ENCODE measurements at regions not wholly inside any gene's neighbourhood (a gene's known extent, or its start where the extent isn't known, plus 50 kb on each side); places are given as distances from the start of the nearest gene placed in this dataset.

DNA sequence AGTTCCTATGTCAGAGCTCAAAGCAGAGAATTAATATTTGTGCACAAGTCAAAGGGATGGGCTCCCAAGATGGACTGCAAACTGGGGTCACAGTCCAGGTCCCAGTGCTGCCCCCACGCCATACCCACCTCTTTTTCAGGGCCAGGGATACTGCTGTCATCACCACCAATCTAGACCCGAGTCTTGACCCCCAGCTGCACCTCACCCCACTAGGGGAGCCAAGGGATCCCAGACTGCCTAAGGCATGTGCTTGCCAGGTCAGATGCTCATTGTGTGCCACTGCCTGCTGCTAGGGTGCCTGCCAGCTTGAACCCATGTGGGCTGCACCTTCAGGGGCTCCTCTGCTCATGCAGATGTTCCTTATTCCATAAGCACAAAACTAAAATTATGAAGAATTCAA is 215.6 kb upstream of the NREP start:
- Histone ChIP-seq H3K36me3 (ENCODE audit: control insufficient read depth, insufficient read depth, low read length) (no peaks in the 10 kb centered on the region), H3K27ac (ENCODE audit: low read length) (no peak overlapping the region), H3K9me3 (ENCODE audit: control insufficient read depth, insufficient read depth, low read depth, low read length) (no peaks in the 10 kb centered on the region), H3K27me3 (ENCODE audit: control insufficient read depth, insufficient read depth, low read length) (no peaks in the 10 kb centered on the region), H3K4me1 (ENCODE audit: control insufficient read depth, insufficient read depth, low read length) (no peaks in the 10 kb centered on the region), H3K4me3 (ENCODE audit: low read depth in 2 of 2, low read length in 2 of 2) (no peak overlapping the region)
- BruUV-seq (replicated peaks): no TSS peak
- TF ChIP-seq POLR2AphosphoS5 (IDR thresholded peaks at IDR 0.05; ENCODE audit: low read depth, low read length): no peak
- TF ChIP-seq, protein P1, sequence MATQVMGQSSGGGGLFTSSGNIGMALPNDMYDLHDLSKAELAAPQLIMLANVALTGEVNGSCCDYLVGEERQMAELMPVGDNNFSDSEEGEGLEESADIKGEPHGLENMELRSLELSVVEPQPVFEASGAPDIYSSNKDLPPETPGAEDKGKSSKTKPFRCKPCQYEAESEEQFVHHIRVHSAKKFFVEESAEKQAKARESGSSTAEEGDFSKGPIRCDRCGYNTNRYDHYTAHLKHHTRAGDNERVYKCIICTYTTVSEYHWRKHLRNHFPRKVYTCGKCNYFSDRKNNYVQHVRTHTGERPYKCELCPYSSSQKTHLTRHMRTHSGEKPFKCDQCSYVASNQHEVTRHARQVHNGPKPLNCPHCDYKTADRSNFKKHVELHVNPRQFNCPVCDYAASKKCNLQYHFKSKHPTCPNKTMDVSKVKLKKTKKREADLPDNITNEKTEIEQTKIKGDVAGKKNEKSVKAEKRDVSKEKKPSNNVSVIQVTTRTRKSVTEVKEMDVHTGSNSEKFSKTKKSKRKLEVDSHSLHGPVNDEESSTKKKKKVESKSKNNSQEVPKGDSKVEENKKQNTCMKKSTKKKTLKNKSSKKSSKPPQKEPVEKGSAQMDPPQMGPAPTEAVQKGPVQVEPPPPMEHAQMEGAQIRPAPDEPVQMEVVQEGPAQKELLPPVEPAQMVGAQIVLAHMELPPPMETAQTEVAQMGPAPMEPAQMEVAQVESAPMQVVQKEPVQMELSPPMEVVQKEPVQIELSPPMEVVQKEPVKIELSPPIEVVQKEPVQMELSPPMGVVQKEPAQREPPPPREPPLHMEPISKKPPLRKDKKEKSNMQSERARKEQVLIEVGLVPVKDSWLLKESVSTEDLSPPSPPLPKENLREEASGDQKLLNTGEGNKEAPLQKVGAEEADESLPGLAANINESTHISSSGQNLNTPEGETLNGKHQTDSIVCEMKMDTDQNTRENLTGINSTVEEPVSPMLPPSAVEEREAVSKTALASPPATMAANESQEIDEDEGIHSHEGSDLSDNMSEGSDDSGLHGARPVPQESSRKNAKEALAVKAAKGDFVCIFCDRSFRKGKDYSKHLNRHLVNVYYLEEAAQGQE (IDR thresholded peaks at IDR 0.05; ENCODE audit: insufficient read depth in 1 of 2, low read depth in 2 of 2, low read length in 1 of 2): no peak
- TF ChIP-seq SIN3A (IDR thresholded peaks at IDR 0.05; ENCODE audit: borderline replicate concordance, insufficient read depth, low read depth, low read length): no peak
- TF ChIP-seq, protein P2, sequence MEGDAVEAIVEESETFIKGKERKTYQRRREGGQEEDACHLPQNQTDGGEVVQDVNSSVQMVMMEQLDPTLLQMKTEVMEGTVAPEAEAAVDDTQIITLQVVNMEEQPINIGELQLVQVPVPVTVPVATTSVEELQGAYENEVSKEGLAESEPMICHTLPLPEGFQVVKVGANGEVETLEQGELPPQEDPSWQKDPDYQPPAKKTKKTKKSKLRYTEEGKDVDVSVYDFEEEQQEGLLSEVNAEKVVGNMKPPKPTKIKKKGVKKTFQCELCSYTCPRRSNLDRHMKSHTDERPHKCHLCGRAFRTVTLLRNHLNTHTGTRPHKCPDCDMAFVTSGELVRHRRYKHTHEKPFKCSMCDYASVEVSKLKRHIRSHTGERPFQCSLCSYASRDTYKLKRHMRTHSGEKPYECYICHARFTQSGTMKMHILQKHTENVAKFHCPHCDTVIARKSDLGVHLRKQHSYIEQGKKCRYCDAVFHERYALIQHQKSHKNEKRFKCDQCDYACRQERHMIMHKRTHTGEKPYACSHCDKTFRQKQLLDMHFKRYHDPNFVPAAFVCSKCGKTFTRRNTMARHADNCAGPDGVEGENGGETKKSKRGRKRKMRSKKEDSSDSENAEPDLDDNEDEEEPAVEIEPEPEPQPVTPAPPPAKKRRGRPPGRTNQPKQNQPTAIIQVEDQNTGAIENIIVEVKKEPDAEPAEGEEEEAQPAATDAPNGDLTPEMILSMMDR (IDR thresholded peaks at IDR 0.05): no peak
- no peak for TF ChIP-seq TCF7L2 (IDR thresholded peaks at IDR 0.05; ENCODE audit: low read depth, low read length)
- ChIA-PET POLR2A (no interaction called here), CTCF (no interaction called here)
- DNase-seq (ENCODE audit: low read depth, low spot score) (no peak), ATAC-seq (no peak)
- intact Hi-C loops (cut with micrococcal nuclease; ENCODE audit: unreplicated experiment) (no loop called here), in situ Hi-C loops (cut with HindIII; ENCODE audit: low pct_unique_long_range_greater_than_20kb, low sequenced_read_pairs) (no loop called here)

DNA sequence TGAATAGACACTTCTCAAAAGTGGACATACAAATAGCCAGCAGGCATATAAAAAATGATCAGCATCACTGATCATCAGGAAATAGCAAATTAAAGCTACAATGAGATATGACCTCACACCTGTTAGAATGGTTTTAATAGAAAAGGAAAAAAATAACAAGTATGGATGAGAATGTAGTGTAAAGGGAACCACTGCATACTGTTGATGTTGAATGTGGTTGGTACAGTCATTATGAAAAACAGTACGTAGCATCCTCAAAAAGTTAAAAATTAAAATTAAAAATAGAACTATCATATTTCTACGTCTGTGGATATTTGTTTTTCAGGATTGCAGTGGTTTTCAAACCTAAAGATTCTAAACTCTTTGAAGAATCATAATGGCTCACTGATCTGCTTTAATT is 215.1 kb upstream of the NREP start:
- H3K36me3 ChIP-seq (ENCODE audit: control insufficient read depth, insufficient read depth, low read length): no peaks in the 10 kb centered on the region
- no peak overlapping the region for H3K4me3 ChIP-seq (ENCODE audit: low read depth in 2 of 2, low read length in 2 of 2)
- no peaks in the 10 kb centered on the region for H3K4me1 ChIP-seq (ENCODE audit: control insufficient read depth, insufficient read depth, low read length)
- DNase-seq (ENCODE audit: low read depth, low spot score): no peak
- no TSS peak for BruUV-seq (replicated peaks)
- ChIA-PET CTCF (no interaction called here), POLR2A (no interaction called here)
- in situ Hi-C loops (cut with HindIII; ENCODE audit: low pct_unique_long_range_greater_than_20kb, low sequenced_read_pairs): no loop called here
- H3K9me3 ChIP-seq (ENCODE audit: control insufficient read depth, insufficient read depth, low read depth, low read length): no peaks in the 10 kb centered on the region
- intact Hi-C loops (cut with micrococcal nuclease; ENCODE audit: unreplicated experiment): no loop called here
- no peak for ATAC-seq
- TF ChIP-seq, protein P1 (IDR thresholded peaks at IDR 0.05; ENCODE audit: insufficient read depth in 1 of 2, low read depth in 2 of 2, low read length in 1 of 2): no peak
- TF ChIP-seq TCF7L2 (IDR thresholded peaks at IDR 0.05; ENCODE audit: low read depth, low read length) (no peak), POLR2AphosphoS5 (IDR thresholded peaks at IDR 0.05; ENCODE audit: low read depth, low read length) (no peak)
- no peak overlapping the region for H3K27ac ChIP-seq (ENCODE audit: low read length)
- H3K27me3 ChIP-seq (ENCODE audit: control insufficient read depth, insufficient read depth, low read length): no peaks in the 10 kb centered on the region

All from Panc1 (cell line).